ENCODE measurements at regions not wholly inside any gene's neighbourhood (a gene's known extent, or its start where the extent isn't known, plus 50 kb on each side); places are given as distances from the start of the nearest gene placed in this dataset.

DNA sequence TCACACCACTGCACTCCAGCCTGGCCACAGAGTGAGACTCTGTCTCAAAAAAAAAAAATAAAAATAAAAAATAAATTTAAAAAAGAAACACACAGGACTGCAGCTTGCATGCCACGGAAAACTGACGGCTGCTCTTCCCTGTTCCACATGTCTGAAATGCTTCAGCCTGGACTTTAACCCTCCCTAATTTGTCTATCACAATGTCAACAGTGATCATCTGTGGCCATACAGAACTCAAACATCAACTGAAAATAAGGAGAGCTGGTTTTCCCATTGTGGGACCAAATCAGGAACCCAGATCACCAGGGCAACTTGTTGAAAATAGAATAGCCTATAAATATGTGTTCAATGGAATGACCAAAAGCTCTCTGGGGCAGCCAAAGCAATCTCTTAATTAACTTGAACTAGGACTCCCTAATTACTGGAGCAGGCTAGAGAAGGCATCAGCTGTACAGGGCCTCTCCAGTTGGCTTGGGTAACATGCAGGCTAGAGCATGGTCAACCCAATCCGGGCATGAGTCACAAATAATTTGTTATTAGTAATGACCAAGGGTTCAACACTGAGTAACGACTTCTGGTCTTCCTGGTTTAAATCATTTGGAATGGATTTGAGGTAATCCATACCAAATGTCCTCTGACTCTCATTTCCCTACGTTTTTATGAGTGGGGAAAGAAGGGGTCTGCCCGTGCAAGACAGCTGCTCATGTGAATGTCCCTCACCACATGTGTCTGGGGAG is 62.7 kb upstream of the KAZN start:
- no peak for DNase-seq (ENCODE audit: low spot score)

DNA sequence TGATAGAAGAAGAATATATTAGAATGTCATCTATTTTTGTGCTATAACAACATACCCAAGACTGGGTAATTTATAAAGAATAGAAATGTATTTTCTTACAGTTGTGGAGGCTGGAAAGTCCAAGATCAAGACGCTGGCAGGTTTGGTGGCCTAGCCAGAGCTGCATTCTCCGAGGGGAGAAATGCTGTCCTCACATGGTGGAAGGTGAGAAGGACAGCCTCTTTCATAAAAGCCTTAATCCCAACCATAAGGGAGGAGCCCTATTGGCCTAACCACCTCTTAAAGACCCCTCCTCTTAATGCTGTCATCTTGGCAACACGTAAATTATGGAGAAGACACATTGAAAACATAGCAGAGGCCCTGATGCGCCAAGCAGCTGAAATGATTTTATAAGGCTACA is 60.1 kb upstream of the KAZN start:
- DNase-seq (ENCODE audit: low spot score), result no peak

DNA sequence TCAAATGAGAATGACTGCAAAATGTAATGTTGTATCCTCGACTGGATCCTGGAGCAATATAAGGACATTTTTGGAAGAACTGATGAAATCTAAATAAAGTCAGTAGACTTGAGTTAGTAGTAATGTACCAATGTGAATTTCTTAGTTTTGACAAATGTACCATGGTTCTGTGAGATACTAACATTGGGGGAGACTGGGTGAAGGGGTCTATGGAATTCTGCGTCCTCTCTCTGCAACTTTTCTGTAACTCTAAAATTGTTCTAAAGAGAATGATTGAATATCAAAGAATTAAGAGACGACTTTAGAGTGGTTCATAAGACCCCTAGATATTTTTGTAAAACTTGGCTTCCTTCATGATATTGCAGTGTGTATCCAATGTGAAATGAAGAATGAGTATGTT is 59.2 kb upstream of the KAZN start:
- DNase-seq (ENCODE audit: low spot score), result no peak

DNA sequence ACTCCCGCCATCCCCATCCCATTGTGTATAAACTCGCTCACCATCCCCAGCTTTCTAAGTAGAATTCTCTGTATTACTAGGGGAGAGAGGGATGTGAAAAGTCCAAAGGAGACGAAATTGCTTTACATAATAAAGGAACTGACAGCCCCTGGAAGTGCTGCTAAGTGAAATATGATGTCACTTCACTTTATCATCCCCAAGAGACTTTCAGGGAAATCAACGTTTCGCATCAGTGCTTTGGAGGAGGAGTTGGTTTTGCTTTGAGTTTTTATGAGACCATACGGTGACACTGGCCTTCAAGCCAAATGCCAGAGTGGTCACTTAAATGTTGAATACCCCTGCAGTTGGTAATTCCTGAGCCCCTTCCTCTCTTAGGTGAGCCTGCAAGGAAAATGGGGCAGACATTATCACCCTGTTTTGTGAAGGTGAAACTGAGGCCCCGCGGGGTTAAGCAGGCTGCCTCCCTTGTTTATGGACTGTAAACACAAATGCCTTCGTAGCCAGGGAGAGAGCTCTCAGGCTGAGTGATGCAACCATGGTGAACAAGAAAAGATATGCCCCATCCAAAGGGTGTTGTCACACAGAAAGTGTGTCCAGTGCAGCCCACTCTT is 58.4 kb upstream of the KAZN start:
- no peak for DNase-seq (ENCODE audit: low spot score)

DNA sequence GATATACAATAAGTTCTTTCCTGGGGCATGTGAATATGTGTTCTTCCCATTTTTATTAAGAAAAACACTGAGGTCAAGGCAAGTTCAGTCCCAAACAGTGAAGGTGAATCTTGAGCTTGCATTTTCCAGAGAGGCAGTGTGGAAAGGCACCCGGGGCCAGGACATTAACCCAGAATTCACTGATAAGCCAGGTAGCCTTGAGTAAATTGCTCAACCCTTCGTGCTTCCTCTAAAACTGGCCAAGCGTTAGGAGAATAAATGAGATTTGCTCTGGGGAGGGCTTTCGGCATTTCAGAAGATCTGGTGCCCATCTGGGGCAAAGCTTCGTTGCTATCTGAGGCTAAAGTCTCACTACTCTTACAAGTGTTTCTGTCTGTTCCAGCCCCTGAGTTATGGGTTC is 57.1 kb upstream of the KAZN start:
- DNase-seq (ENCODE audit: low spot score), result no peak

DNA sequence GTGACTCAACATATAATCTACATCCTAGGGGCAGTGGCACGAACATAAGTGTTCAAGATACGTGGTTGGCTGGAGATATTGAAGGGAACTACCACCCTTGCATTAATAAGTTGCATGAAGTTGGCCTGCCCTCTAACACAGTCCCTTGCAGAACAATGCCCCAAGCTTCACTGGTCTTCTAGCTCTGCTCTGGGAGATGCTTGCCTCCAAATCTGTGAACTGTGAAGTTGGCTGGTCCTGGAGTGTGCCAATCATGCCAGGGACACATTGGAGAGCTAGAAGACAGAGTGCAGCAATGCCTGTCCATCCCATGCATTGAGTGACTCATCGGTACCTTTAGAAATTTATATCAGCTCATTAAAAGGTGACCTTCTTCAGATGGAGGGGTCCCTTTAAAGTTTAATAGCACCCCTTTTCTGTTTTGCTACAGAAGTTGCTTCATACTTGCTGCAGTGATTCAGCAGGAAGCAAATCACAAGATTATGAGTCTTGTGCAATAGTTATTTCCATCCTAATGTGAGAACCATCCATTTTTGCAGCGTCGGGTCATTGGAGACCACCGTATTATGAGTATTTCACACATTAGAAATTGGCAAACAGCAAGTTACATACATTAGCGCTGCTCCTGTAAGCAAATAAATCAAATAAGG is 55.2 kb upstream of the KAZN start:
- no peak for DNase-seq (ENCODE audit: low spot score)

DNA sequence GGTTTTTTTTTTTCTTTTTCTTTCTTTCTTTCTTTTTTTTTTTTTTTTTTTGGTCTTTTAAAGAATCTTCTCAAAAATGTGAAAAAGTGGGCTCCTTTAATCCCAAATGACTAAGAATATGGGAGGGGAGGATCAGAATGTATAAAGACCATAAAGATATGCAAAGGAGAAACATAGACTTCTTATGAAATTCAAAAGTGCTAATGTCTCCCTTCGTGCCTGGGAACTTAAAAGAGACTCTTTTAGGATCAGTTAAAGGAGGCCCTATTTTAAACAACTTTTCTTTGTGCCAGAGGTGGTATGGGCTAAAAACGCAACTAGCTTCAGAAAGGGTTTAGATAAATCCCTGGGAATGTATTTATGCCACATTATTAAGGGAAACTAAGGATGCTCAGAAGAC is 54.2 kb upstream of the KAZN start:
- no peak for DNase-seq (ENCODE audit: low spot score)

DNA sequence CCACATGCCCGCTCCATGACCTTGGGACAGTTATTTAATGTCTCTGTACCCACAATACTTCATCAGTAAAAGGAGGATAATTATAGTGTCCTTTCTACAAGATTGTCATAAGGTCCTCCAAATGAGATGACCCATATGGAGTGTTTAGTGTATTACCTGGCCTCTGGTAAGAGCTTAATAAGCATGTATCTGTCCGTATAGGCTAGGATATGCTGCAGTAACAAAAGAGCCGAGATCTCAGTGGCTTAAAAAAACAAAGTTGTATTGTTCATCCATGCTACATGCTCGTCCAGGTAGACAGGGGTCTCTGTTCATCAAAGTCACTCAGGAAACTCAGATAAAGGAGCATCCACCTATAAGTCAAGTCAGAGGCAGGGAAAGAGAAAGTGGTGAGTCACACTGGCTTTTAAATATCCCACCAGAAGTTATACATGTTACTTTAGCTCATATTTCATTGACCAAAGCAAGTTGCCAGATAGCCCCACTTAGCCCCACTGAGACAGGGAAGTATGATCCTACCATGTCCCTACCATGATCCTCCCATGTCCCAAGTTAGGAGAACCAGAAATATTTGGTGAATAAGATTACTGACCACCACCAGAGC is 53.0 kb upstream of the KAZN start:
- no peak for DNase-seq (ENCODE audit: low spot score)

DNA sequence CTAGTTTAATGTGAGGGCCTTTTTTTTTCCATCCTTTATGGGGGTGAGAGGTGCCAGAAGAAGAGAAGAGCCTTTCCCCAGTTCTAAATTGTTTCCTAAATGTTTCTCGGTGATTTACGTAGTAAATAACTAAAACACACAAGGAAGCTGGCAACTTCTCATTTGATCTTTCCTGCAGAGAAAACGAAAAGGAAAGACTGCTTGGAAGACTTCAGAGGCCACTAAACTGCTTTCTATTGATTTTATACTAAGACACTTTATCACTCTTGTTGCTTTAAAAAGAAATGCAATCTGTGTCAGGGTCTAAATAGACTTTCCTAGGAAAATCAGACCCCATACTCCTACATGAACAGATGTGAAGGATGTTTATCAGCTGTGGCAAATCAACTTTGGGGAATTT is 52.1 kb upstream of the KAZN start:
- DNase-seq (ENCODE audit: low spot score), result no peak

Measured in ecto neural progenitor cell (in vitro differentiated cells).